Sigmoid colon (tissue), 4 donors: ENCODE measurements at regions not wholly inside any gene's neighbourhood (a gene's known extent, or its start where the extent isn't known, plus 50 kb on each side); places are given as distances from the start of the nearest gene placed in this dataset.

Source experiments
- EP300 ChIP-seq, 4 donors: sonication (generic); formaldehyde crosslinking; IDR thresholded peaks; one replicate each; pipeline ENCODE4 v1.6.1; 2017; ENCODE audit warnings: antibody characterized with exemption in 4 of 4
- POLR2A ChIP-seq, 2 donors: fragments of 450-650 bp; IDR thresholded peaks; one replicate each; pipeline ENCODE4 v1.6.1; 2016; ENCODE audit warnings: antibody characterized with exemption in 2 of 2, mild to moderate bottlenecking in 2 of 2, moderate library complexity in 2 of 2
- POLR2AphosphoS5 ChIP-seq, 4 donors: sonication (generic); formaldehyde crosslinking; IDR thresholded peaks; one replicate each; pipeline ENCODE4 v1.6.1; 2017; ENCODE audit warnings: antibody characterized with exemption in 4 of 4
- TF ChIP-seq, protein P1 (sequence below), 4 experiments: fragments of 450-650 bp in 3 of 4; fragments of 200-600 bp in 1 of 4; IDR thresholded peaks; one replicate each; pipeline ENCODE4 v1.5.1; 2016 to 2019; ENCODE audit warnings: antibody characterized with exemption in 4 of 4, mild to moderate bottlenecking in 3 of 4, moderate library complexity in 2 of 4

DNA sequence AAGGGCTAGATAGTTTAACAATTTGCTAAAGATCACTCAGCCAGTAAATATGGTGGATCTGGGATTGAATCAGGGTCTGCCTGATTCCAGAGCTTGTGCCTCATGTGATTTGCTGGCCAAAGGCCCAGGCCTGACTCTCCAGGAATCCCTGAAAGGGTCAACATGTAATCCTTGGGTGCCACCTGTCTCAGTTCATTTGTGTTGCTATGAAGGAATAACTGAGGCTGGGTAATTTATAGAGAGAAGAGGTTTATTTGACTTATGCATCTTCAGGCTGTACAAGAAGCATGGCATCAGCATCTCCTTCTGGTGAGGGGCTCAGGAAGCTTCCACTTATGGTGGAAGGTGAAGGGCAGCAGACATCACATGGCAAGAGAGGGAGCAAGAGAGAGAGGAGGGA, 144.9 kb downstream of the FCRL5 start:
- TF ChIP-seq, protein P1, sequence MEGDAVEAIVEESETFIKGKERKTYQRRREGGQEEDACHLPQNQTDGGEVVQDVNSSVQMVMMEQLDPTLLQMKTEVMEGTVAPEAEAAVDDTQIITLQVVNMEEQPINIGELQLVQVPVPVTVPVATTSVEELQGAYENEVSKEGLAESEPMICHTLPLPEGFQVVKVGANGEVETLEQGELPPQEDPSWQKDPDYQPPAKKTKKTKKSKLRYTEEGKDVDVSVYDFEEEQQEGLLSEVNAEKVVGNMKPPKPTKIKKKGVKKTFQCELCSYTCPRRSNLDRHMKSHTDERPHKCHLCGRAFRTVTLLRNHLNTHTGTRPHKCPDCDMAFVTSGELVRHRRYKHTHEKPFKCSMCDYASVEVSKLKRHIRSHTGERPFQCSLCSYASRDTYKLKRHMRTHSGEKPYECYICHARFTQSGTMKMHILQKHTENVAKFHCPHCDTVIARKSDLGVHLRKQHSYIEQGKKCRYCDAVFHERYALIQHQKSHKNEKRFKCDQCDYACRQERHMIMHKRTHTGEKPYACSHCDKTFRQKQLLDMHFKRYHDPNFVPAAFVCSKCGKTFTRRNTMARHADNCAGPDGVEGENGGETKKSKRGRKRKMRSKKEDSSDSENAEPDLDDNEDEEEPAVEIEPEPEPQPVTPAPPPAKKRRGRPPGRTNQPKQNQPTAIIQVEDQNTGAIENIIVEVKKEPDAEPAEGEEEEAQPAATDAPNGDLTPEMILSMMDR (IDR thresholded peaks at IDR 0.05), result no peak
- TF ChIP-seq POLR2A (IDR thresholded peaks at IDR 0.05), result no peak
- no peak for TF ChIP-seq POLR2AphosphoS5 (IDR thresholded peaks at IDR 0.05)
- TF ChIP-seq EP300 (IDR thresholded peaks at IDR 0.05), result no peak
